Femur (tissue), 1 donor: ENCODE measurements at regions not wholly inside any gene's neighbourhood (a gene's known extent, or its start where the extent isn't known, plus 50 kb on each side); places are given as distances from the start of the nearest gene placed in this dataset.
"Not testable (repeated sequence)": the region's sequence is repeated elsewhere in the genome, so short reads cannot be mapped to it uniquely, and the experiment has no call there.

Source experiments
- DNase-seq: peaks from one replicate; pipeline ENCODE4 v3.0.0-alpha.2; 2017

DNA sequence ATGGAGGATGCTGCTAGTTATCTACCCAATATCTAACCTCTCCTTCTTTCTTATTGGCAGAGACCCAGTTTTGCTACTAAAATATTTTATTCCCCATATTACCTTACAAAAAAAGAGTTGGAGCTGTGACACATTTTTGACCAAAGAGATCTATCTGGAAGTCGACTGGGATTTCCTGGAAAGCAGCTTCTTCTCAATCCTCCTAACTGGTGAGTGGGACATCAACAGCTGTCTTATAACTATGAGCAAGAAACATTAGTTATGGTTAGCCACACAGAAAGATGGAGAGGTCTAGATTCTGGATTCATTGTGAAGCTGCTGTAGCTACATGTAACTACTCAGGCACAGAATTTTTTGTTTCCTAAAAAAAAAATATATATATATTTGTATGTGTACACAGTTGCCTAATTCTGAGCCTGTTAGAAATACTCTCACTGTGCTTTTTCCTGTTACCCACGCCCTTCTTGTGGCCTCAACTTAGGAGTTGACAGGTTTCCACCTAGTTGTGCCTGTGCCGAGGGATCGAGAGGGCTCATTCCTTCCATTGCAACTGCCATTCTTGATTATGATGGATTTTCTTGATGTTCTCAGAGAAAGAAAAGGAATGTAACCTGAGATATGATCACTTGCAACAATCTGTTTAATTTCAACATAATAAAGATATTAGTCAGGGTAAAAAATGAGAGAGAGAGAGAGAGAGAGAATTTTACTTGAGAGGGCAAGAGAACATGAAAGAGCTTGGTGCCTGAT lies 142.0 kb downstream of the SLC17A6 start:
- DNase-seq, result no peak

GRCh38 chr11:22479208-22479607 lies 141.0 kb downstream of the SLC17A6 start:
- peak; percentile 36 for DNase-seq

DNA sequence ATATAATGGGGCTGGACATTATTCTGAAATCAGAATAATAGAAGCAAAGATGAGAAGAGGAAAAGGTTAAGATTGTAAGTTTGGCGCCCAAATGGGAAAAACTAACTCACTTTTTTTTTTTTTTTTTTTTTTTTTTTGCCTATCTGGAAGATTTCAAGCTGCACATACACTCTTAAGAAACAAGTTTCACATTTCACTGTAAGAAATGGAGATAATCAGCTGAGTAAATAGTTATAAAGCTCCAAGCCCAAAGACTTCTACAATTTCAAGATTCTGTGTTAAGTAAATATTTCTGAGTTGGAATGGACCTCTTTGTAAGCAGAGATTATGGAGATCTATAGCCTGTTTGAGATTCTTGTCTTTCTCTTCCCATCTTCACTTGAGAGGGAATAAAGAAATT lies 140.0 kb downstream of the SLC17A6 start:
- no peak for DNase-seq

DNA sequence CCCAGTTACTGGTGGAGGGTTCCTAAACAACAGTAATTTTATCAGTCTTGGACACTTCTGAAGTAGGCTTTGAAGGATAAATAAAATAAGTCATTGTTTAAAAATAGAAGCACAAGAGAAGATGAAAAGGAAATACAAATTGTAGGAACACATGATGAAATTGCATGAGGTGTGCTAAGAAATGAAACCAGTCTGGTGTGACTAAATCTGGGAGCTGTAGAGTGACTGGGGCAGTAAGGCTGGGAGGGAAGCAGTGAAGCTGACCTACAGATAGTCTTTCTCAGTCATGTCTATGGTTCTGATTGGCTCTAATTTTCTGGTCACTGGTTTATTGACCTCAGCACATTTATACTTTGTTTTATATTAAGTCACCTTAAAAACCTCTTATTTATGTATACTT lies 139.1 kb downstream of the SLC17A6 start:
- no peak for DNase-seq

DNA sequence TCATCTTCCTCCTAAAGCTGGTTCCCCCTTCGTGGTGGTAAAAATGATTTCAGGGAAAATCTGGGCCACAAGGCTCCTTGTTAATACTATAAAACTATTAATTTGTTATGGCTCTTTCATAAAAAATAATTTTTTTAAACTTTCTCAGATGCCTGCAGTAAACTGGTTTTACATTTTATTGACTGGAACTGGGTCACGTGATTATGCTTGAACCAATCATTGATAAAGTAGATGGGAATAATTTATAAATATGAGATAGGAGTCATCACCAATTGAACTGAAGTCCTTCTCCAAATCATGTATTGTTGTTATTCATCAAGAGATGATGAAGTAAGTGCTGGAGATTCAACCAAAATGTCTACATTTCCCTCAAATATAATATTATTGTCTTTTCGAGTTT lies 138.4 kb downstream of the SLC17A6 start:
- no peak for DNase-seq

GRCh38 chr11:22474616-22475015 lies 136.4 kb downstream of the SLC17A6 start:
- no peak for DNase-seq

DNA sequence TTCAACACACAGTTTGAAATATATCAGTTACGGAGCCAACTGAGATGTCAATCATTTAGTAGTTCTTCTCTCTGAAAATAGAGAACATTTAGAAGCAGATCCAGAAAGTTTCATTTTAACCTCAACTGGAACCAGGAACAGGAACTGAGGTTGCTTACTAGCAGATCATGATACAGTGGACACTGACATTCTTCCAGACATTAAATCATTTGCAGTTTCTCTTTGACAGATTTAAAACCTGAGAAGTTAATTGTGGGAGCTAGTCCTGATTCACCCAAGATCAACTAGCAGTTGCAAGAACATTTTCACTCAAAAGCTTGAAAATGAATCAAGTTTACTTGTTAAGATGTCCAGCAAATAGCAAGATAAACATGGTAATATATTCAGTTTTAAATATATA lies 135.4 kb downstream of the SLC17A6 start:
- DNase-seq, result no peak

- DNase-seq, result no peak
These were observed 134.1 kb downstream of the SLC17A6 start for GRCh38 chr11:22472306-22472705.

DNA sequence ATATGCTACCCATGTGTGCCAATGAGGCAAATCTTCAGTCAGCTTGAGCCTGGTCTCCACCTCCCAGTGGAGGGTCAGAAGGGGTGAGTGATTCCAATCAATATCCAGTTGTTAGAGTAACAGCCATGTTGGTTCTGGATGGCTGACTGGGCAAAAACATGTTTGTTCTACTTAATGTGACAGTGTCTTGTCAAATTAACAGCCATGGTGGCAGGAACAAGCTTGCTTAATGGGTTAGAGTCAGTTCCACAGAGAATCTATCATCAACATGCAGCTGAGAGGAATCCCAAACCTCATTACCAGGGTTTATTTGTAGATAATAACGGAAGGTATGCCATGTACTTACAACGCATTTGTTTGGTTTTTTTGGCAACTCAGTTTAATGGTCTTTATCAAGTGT lies 133.2 kb downstream of the SLC17A6 start:
- no peak for DNase-seq

DNA sequence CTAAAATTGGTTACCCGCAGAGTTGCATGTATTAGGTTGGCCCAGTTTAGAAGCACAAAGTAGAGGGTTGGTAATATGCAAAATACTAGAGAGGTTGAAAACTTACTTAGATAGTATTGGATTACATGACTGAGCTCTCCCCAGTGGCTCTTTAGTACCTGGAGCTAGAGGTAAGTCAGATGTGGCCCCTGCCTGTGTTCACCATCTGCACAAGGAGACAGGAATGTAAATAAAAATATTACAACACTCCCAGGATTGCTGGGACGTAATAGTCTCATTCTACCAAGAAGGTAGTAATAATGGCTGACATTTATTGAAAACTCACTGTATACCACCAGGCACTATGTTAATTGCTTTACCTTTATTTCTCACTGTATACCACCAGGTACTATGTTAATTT lies 129.6 kb downstream of the SLC17A6 start:
- no peak for DNase-seq

GRCh38 chr11:22467248-22467647 lies 129.1 kb downstream of the SLC17A6 start:
- DNase-seq, result no peak

DNA sequence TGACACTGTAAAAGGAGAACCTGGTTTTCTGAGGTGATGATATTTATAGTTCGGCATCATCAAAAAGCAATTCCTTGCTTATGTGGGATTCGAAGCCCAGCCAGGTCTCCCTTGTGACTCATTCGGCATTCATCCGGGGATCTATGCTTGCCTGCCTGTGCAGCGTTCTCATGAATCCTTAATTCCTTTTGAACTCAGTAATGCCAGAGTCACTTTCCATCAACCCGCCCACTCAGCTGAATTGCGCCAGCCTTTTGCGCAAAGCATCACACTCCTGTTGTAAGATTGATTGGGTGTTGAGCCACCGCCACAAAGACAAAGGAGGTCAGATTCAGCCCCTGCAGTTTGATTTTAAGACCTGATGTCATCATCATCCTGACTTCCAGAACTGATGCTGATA lies 128.6 kb downstream of the SLC17A6 start:
- DNase-seq, result peak; percentile 56

DNA sequence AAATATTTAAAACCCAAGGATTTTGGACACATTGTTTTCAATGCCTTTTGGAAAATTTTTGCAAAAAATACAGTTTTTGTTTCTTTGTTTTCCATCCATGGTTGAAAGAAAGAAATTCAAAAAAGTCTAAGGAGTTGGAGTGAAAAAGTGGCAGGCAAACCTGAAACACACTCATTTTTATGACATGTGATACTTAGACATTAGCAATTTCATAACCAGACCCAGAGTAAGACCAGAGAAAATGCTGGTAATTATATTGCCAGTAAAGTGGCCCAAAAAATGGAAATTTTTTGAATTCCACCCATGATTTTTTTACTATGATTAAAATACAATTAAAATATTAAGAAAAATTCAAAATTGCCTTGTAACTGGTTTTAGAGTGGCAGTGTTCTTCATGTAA lies 128.2 kb downstream of the SLC17A6 start:
- no peak for DNase-seq

GRCh38 chr11:22465620-22466019 lies 127.4 kb downstream of the SLC17A6 start:
- no peak for DNase-seq

GRCh38 chr11:22461626-22462025 lies 123.4 kb downstream of the SLC17A6 start:
- DNase-seq, result no peak

- DNase-seq, result no peak
These were observed 122.0 kb downstream of the SLC17A6 start for GRCh38 chr11:22460181-22460580.

- DNase-seq, result no peak
These were observed 120.9 kb downstream of the SLC17A6 start for GRCh38 chr11:22459048-22459447.

GRCh38 chr11:22458161-22458560 lies 120.0 kb downstream of the SLC17A6 start:
- DNase-seq, result no peak

DNA sequence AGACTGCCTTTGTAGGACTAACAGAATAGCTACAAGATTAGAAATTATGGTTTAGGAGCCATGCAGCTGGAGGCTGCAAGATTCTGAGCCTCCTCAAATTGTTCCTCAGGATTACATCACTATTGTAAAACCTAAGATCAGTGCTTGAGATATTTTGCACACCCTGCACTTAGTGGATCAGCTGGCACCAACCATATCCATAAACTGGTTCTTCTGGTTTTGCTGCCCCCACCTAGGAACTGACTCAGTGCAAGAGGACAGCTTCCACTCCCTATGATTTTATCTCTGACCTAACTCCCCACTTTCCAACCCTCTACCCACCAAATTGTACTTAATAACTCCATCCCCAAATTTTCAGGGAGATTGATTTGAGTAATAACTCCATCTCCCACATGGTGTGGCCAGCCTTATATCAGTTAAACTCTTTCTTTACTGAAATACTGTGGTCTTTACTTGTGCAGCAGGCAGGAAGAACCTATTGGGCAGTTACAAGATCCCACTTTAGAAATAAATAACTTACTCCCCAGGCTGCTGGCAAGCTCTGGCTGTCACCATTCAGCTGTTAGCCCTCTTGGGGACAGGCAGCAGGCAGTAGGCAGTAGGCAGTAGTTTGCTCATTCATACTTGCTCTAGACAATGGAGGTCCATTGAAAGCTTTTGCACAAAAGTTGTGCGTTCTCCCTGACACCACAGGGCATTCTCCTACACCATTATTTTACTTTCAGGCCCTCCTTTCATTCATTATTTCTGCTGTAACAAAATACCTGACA lies 119.0 kb downstream of the SLC17A6 start:
- no peak for DNase-seq

DNA sequence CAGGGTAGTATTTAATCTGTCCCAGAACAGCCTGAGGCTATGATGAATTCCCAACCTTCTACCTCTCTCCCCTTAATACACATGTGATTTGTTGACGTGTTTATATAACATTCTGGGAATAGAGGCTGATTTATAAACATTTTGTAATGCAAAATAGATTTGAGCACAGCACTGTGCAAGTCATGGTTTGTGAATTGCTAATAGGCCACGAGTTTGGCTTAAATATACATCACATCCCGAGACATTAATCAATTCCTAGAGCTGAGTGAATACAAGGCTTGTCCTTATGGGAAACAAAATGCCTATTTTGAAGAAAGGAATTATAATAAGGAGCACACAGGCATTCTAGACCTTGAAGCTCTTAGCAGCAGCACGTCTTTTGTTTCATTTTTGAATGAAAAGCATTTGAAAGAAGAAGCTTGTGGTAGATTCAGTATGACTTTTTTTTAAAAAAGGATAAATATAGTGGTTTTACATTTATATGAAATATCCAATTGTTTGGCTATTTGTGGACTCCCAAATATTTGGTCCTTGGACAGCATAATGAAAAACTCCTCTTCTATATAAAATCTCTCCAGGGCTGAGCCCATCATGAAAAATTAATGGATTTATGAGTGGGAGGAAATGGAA lies 116.4 kb downstream of the SLC17A6 start:
- DNase-seq, result no peak

DNA sequence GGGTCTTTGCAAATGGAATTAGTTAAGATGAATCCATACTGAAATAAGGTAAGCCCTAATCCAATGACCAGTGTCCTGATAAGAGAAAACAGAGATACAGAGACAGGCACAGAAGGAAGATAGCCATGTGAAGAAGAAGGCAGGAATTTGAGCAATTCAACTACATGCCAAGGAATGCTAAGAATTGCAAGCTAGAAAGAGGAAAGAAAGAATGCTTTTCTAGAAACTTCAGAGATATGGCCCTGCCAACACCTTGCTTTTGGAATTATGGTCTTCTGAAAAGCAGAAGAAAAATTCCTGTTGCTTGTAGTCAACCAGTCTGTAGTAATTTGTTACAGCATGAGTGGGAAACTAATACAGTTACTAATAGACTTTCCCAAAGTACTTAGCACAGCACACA lies 111.3 kb downstream of the SLC17A6 start:
- DNase-seq, result no peak

GRCh38 chr11:22444076-22444475 lies 105.9 kb downstream of the SLC17A6 start:
- no peak for DNase-seq

GRCh38 chr11:22441831-22442230 lies 103.7 kb downstream of the SLC17A6 start:
- no peak for DNase-seq

DNA sequence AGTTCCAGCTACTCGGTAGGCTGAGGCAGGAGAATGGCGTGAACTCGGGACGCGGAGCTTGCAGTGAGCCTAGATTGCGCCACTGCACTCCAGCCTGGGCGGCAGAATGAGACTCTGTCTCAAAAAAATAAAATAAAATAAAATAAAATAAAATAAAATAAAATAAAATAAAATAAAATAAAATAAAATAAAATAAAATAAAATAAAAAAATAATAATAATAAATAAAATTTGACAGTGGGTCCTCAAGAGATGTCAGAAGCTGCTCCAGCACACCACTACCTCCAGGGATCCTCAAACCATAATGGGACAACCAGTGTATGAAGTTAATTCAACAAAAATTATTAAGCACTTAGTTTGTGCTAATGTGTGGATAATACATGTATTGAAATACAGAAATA lies 97.4 kb downstream of the SLC17A6 start:
- not testable (repeated sequence) for DNase-seq
